Loucy (cell line): ENCODE measurements at regions not wholly inside any gene's neighbourhood (a gene's known extent, or its start where the extent isn't known, plus 50 kb on each side); places are given as distances from the start of the nearest gene placed in this dataset.

Source experiments
- CTCF ChIP-seq: fragments of 200-600 bp; sonication (generic); conservative IDR thresholded peaks from 2 replicates; pipeline ENCODE4 v1.5.1; 2014; ENCODE audit warnings: mild to moderate bottlenecking, antibody characterized with exemption, low read length
- EZH2phosphoT487 ChIP-seq: fragments of 200-600 bp; IDR thresholded peaks from 2 replicates; pipeline ENCODE4 v1.6.1; 2018; ENCODE audit warnings: antibody characterized with exemption, mild to moderate bottlenecking, moderate library complexity, borderline replicate concordance

- no peak for TF ChIP-seq CTCF
- no peak for TF ChIP-seq EZH2phosphoT487
Measured at GRCh38 chr1:36579039-36579438, 96.3 kb upstream of the CSF3R start.
